Right lobe of liver (tissue), 4 donors: ENCODE measurements at regions not wholly inside any gene's neighbourhood (a gene's known extent, or its start where the extent isn't known, plus 50 kb on each side); places are given as distances from the start of the nearest gene placed in this dataset.

ENCODE experiments used
- POLR2A ChIP-seq: fragments of 450-650 bp; IDR thresholded peaks from one replicate; pipeline ENCODE4 v1.6.1; 2017; ENCODE audit warnings: antibody characterized with exemption, mild to moderate bottlenecking
- TF ChIP-seq, protein P1 (sequence below), 4 donors: fragments of 200-600 bp in 3 of 4; fragments of 450-650 bp in 1 of 4; IDR thresholded peaks; one replicate each; pipeline versions ENCODE4 v1.5.1 to v1.8.0; 2016 to 2022; ENCODE audit warnings: antibody characterized with exemption in 4 of 4, mild to moderate bottlenecking in 2 of 4
- donor health status: DM: no; HTN: no; CAD: no.
- donor health status: DM: no; HTN: no; CAD: no.
- donor health status: DM: no; HTN: yes; CAD: no.

DNA sequence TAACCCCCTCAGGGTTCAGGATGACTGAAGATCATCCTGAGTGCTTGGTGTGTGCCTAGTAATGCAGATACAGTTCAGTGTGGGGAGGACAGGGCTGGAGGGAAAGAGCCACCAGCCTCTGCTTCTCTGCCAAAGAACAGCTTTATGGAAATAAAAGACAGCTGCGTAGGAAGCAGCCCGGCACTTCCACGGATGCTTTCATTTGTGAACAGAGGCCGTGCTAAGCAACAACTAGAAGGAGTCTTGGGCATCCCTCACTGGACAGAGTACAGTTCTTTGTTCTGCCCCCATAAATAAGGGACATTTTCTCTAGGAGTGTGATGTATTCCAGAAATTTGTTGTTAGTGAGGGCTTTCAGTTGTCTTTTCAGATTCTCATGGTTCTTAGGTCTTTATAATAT is 194.8 kb upstream of the RGMA start:
- TF ChIP-seq POLR2A: no peak
- TF ChIP-seq, protein P1, sequence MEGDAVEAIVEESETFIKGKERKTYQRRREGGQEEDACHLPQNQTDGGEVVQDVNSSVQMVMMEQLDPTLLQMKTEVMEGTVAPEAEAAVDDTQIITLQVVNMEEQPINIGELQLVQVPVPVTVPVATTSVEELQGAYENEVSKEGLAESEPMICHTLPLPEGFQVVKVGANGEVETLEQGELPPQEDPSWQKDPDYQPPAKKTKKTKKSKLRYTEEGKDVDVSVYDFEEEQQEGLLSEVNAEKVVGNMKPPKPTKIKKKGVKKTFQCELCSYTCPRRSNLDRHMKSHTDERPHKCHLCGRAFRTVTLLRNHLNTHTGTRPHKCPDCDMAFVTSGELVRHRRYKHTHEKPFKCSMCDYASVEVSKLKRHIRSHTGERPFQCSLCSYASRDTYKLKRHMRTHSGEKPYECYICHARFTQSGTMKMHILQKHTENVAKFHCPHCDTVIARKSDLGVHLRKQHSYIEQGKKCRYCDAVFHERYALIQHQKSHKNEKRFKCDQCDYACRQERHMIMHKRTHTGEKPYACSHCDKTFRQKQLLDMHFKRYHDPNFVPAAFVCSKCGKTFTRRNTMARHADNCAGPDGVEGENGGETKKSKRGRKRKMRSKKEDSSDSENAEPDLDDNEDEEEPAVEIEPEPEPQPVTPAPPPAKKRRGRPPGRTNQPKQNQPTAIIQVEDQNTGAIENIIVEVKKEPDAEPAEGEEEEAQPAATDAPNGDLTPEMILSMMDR (IDR thresholded peaks at IDR 0.05): no peak
